HL-60 (cell line): ENCODE measurements at regions not wholly inside any gene's neighbourhood (a gene's known extent, or its start where the extent isn't known, plus 50 kb on each side); places are given as distances from the start of the nearest gene placed in this dataset.

Experiments used
- DNase-seq, 2 experiments: peaks; one replicate each; pipeline ENCODE4 v3.0.0-alpha.2; 2010 to 2020; ENCODE audit warnings: low read depth in 1 of 2, low spot score in 1 of 2
- H3K27ac ChIP-seq: fragments of 250-450 bp; sonication (Bioruptor Pico); replicated peaks from 2 replicates; pipeline ENCODE4 v1.5.1; 2020; ENCODE audit warnings: mild to moderate bottlenecking, moderate library complexity
- H3K27me3 ChIP-seq: fragments of 250-450 bp; sonication (Bioruptor Pico); 2 replicates; pipeline ENCODE4 v1.5.1; 2021; ENCODE audit warnings: mild to moderate bottlenecking, moderate library complexity; ENCODE audit not compliant: insufficient read depth, poor library complexity, severe bottlenecking
- H3K4me3 ChIP-seq: replicated peaks from 2 replicates; pipeline ENCODE4 v1.5.1; 2011; ENCODE audit warnings: mild to moderate bottlenecking, control low read depth, low read length; ENCODE audit not compliant: insufficient read depth
- CTCF ChIP-seq: IDR thresholded peaks from one replicate; pipeline ENCODE4 v1.5.1; 2011; ENCODE audit warnings: low read length, control low read depth, inconsistent platforms; ENCODE audit not compliant: insufficient read depth
- GABPA ChIP-seq: IDR thresholded peaks from 2 replicates; pipeline ENCODE4 v1.6.1; 2012; ENCODE audit warnings: low read depth
- POLR2AphosphoS5 ChIP-seq: IDR thresholded peaks from 2 replicates; pipeline ENCODE4 v1.6.1; 2012; ENCODE audit warnings: low read depth
- REST ChIP-seq: IDR thresholded peaks from 2 replicates; pipeline ENCODE4 v1.6.1; 2012; ENCODE audit warnings: low read depth; ENCODE audit not compliant: insufficient replicate concordance
- SPI1 ChIP-seq: IDR thresholded peaks from 2 replicates; pipeline ENCODE4 v1.6.1; 2012; ENCODE audit warnings: low read depth, mild to moderate bottlenecking, borderline replicate concordance

- no peak overlapping the region for H3K27ac ChIP-seq
- no peak for DNase-seq
- TF ChIP-seq POLR2AphosphoS5 (no peak), CTCF (no peak), SPI1 (no peak), REST (no peak), GABPA (no peak)
- H3K27me3 ChIP-seq: no peaks in the 10 kb centered on the region
- H3K4me3 ChIP-seq: no peak overlapping the region
Observed at GRCh38 chr5:23026252-23027170, 173.4 kb upstream of the CDH12 start.

- DNase-seq: no peak
- TF ChIP-seq SPI1: no peak
- TF ChIP-seq CTCF: no peak
- TF ChIP-seq REST: no peak
- no peak for TF ChIP-seq POLR2AphosphoS5
- TF ChIP-seq GABPA: no peak
- Histone ChIP-seq H3K4me3 (no peak overlapping the region), H3K27ac (no peak overlapping the region), H3K27me3 (no peaks in the 10 kb centered on the region)
Observed at GRCh38 chr5:23025629-23026233, 172.6 kb upstream of the CDH12 start.

GRCh38 chr5:23024470-23024869 lies 171.3 kb upstream of the CDH12 start:
- TF ChIP-seq GABPA (no peak), CTCF (no peak), REST (no peak), SPI1 (no peak), POLR2AphosphoS5 (no peak)
- no peak for DNase-seq
- no peaks in the 10 kb centered on the region for H3K27me3 ChIP-seq
- H3K4me3 ChIP-seq: no peak overlapping the region
- H3K27ac ChIP-seq: no peak overlapping the region
